NCI-H510A (cell line): ENCODE measurements at regions not wholly inside any gene's neighbourhood (a gene's known extent, or its start where the extent isn't known, plus 50 kb on each side); places are given as distances from the start of the nearest gene placed in this dataset.

Source experiments
- DNase-seq: peaks from one replicate; lab custom pipeline; 2025; lab: John Stamatoyannopoulos, UW

- DNase-seq: no peak
These were observed 53.5 kb upstream of the FAM9B start for GRCh38 chrX:9087271-9088040.

GRCh38 chrX:9088896-9089295, 55.0 kb upstream of the FAM9B start:
- no peak for DNase-seq

- no peak for DNase-seq
These were observed 56.8 kb upstream of the FAM9B start for GRCh38 chrX:9090766-9091165.

- no peak for DNase-seq
These were observed 57.3 kb upstream of the FAM9B start for GRCh38 chrX:9091258-9091657.

- no peak for DNase-seq
These were observed 69.0 kb upstream of the FAM9B start for GRCh38 chrX:9102956-9103355.

- no peak for DNase-seq
These were observed 74.1 kb upstream of the FAM9B start for GRCh38 chrX:9108054-9108453.

- peak; percentile 1 for DNase-seq
These were observed 76.9 kb upstream of the FAM9B start for GRCh38 chrX:9110808-9111207.

- no peak for DNase-seq
These were observed 80.3 kb upstream of the FAM9B start for GRCh38 chrX:9114245-9114644.

GRCh38 chrX:9117851-9118250, 83.9 kb upstream of the FAM9B start:
- DNase-seq: no peak

- DNase-seq: no peak
These were observed 88.8 kb upstream of the FAM9B start for GRCh38 chrX:9122519-9123245.

- DNase-seq: no peak
These were observed 94.1 kb upstream of the FAM9B start for GRCh38 chrX:9127986-9128385.

- no peak for DNase-seq
These were observed 96.1 kb upstream of the FAM9B start for GRCh38 chrX:9130031-9130430.

GRCh38 chrX:9131066-9131465, 97.1 kb upstream of the FAM9B start:
- no peak for DNase-seq

- no peak for DNase-seq
These were observed 98.2 kb upstream of the FAM9B start for GRCh38 chrX:9132036-9132638.

- no peak for DNase-seq
These were observed 99.5 kb upstream of the FAM9B start for GRCh38 chrX:9133426-9133825.

- no peak for DNase-seq
These were observed 100.4 kb upstream of the FAM9B start for GRCh38 chrX:9134366-9134765.

GRCh38 chrX:9135901-9136510, 102.1 kb upstream of the FAM9B start:
- DNase-seq: no peak

GRCh38 chrX:9137152-9137551, 103.2 kb upstream of the FAM9B start:
- DNase-seq: no peak

GRCh38 chrX:9141496-9141895, 107.6 kb upstream of the FAM9B start:
- DNase-seq: no peak

GRCh38 chrX:9144701-9145241, 110.8 kb upstream of the FAM9B start:
- DNase-seq: no peak

GRCh38 chrX:9146657-9147056, 112.7 kb upstream of the FAM9B start:
- DNase-seq: no peak

GRCh38 chrX:9147086-9147485, 113.2 kb upstream of the FAM9B start:
- DNase-seq: no peak

- DNase-seq: no peak
These were observed 113.8 kb upstream of the FAM9B start for GRCh38 chrX:9147726-9148125.
